ENCODE measurements at regions not wholly inside any gene's neighbourhood (a gene's known extent, or its start where the extent isn't known, plus 50 kb on each side); places are given as distances from the start of the nearest gene placed in this dataset.
"Not testable (repeated sequence)": the region's sequence is repeated elsewhere in the genome, so short reads cannot be mapped to it uniquely, and the experiment has no call there.

- DNase-seq = not testable (repeated sequence)
Observed at GRCh38 chr10:38364073-38364472, 269.9 kb downstream of the ZNF37A start.

GRCh38 chr10:38365917-38366316 is 271.8 kb downstream of the ZNF37A start:
- DNase-seq = peak in 3 of 6 experiments; percentile 2 to 21 (median 9)

GRCh38 chr10:38383800-38384199 is 289.7 kb downstream of the ZNF37A start:
- not testable (repeated sequence) for DNase-seq

GRCh38 chr10:38386869-38387268 is 292.7 kb downstream of the ZNF37A start:
- not testable (repeated sequence) for DNase-seq

GRCh38 chr10:38390725-38391124 is 296.6 kb downstream of the ZNF37A start:
- DNase-seq = peak in 4 of 6 experiments; percentile 1 to 47 (median 26)

GRCh38 chr10:38395465-38395864 is 301.3 kb downstream of the ZNF37A start:
- not testable (repeated sequence) for DNase-seq

- DNase-seq = not testable (repeated sequence)
Observed at GRCh38 chr10:38396178-38396954, 302.2 kb downstream of the ZNF37A start.

GRCh38 chr10:38401565-38401964 is 307.4 kb downstream of the ZNF37A start:
- DNase-seq = peak in 1 of 6 experiments; percentile 14

GRCh38 chr10:38402442-38403346 is 308.6 kb downstream of the ZNF37A start:
- peak; percentile 81 to 93 (median 91) for DNase-seq

- DNase-seq = not testable (repeated sequence)
Observed at GRCh38 chr10:38403347-38404117, 309.4 kb downstream of the ZNF37A start.

GRCh38 chr10:38423634-38424033 is 329.5 kb downstream of the ZNF37A start:
- DNase-seq = not testable (repeated sequence)

- not testable (repeated sequence) for DNase-seq
Observed at GRCh38 chr10:38430242-38430641, 336.1 kb downstream of the ZNF37A start.

GRCh38 chr10:38437359-38437758 is 343.2 kb downstream of the ZNF37A start:
- not testable (repeated sequence) for DNase-seq

GRCh38 chr10:38448614-38449355 is 354.6 kb downstream of the ZNF37A start:
- not testable (repeated sequence) for DNase-seq

- DNase-seq = not testable (repeated sequence)
Observed at GRCh38 chr10:38449618-38450017, 355.5 kb downstream of the ZNF37A start.

GRCh38 chr10:38450372-38451057 is 356.4 kb downstream of the ZNF37A start:
- DNase-seq = not testable (repeated sequence)

- not testable (repeated sequence) for DNase-seq
Observed at GRCh38 chr10:38451306-38451967, 357.3 kb downstream of the ZNF37A start.

Measured in stimulated activated naive CD4-positive, alpha-beta T cell (primary cell).